ENCODE measurements at regions not wholly inside any gene's neighbourhood (a gene's known extent, or its start where the extent isn't known, plus 50 kb on each side); places are given as distances from the start of the nearest gene placed in this dataset.

GRCh38 chr1:81592233-81592632 lies 208.5 kb upstream of the ADGRL2 start:
- no peak for TF ChIP-seq CTCF (IDR thresholded peaks at IDR 0.05; ENCODE audit: low read depth, low read length, missing input control)
- TF ChIP-seq EGR1 (IDR thresholded peaks at IDR 0.05; ENCODE audit: low read depth in 2 of 2), result no peak
- no peak for TF ChIP-seq ZBTB33 (IDR thresholded peaks at IDR 0.05)
- TF ChIP-seq GABPA (IDR thresholded peaks at IDR 0.05 in 1 of 2, conservative IDR thresholded peaks at IDR 0.05 in 1 of 2), result no peak
- TF ChIP-seq TAF1 (conservative IDR thresholded peaks at IDR 0.05), result no peak

Measured in liver (tissue), 3 donors.